Right ventricle myocardium inferior (tissue), 1 donor: ENCODE measurements at regions not wholly inside any gene's neighbourhood (a gene's known extent, or its start where the extent isn't known, plus 50 kb on each side); places are given as distances from the start of the nearest gene placed in this dataset.

Experiments used
- ATAC-seq: fragments of 200-7000 bp; cut with Tn5 transposase; one replicate; pipeline ENCODE4 v1.9.1; 2020; ENCODE audit warnings: mild to moderate bottlenecking, moderate library complexity
- DNase-seq: peaks from one replicate; pipeline ENCODE4 v3.0.0; 2021; ENCODE audit errors: missing footprints
- intact Hi-C: fragments of 100-400 bp; cut with DNase I; formaldehyde crosslinking; loops from one replicate; pipeline ENCODE4 v1.11.0; 2022
- donor health status: DM: no; HTN: yes; CAD: no; lungs with severe emphysema.

GRCh38 chr6:92589996-92590395 is 829.4 kb downstream of the EPHA7 start:
- intact Hi-C loops = no loop called here
- ATAC-seq (no peak), DNase-seq (no peak)

GRCh38 chr6:92588148-92588547 is 831.2 kb downstream of the EPHA7 start:
- intact Hi-C loops = no loop called here
- DNase-seq (no peak), ATAC-seq (no peak)

- ATAC-seq = no peak
- intact Hi-C loops = no loop called here
- no peak for DNase-seq
These were observed 831.8 kb downstream of the EPHA7 start for GRCh38 chr6:92587525-92587924.

- no peak for DNase-seq
- no peak for ATAC-seq
- intact Hi-C loops = no loop called here
These were observed 833.0 kb downstream of the EPHA7 start for GRCh38 chr6:92586236-92586977.

GRCh38 chr6:92582211-92582610 is 837.1 kb downstream of the EPHA7 start:
- no peak for DNase-seq
- intact Hi-C loops = no loop called here
- ATAC-seq = no peak

- DNase-seq = no peak
- no peak for ATAC-seq
- intact Hi-C loops = no loop called here
These were observed 842.2 kb downstream of the EPHA7 start for GRCh38 chr6:92577077-92577719.

GRCh38 chr6:92568541-92568940 is 850.8 kb downstream of the EPHA7 start:
- intact Hi-C loops = no loop called here
- DNase-seq (no peak), ATAC-seq (no peak)

GRCh38 chr6:92566632-92567031 is 852.7 kb downstream of the EPHA7 start:
- no peak for DNase-seq
- ATAC-seq = no peak
- intact Hi-C loops = no loop called here

- intact Hi-C loops = no loop called here
- no peak for DNase-seq
- ATAC-seq = peak; percentile 59
These were observed 855.0 kb downstream of the EPHA7 start for GRCh38 chr6:92564376-92564775.

- intact Hi-C loops = no loop called here
- no peak for ATAC-seq
These were observed 859.7 kb downstream of the EPHA7 start for GRCh38 chr6:92559611-92560010.

GRCh38 chr6:92559003-92559402 is 860.4 kb downstream of the EPHA7 start:
- no peak for DNase-seq
- ATAC-seq = no peak
- intact Hi-C loops = no loop called here

More at GRCh38 chr6:92559611-92560010, 859.7 kb downstream of the EPHA7 start:
- DNase-seq = no peak

- DNase-seq (no peak), ATAC-seq (no peak)
- intact Hi-C loops = no loop called here
These were observed 868.9 kb downstream of the EPHA7 start for GRCh38 chr6:92550501-92550900.

GRCh38 chr6:92545861-92546260 is 873.5 kb downstream of the EPHA7 start:
- intact Hi-C loops = no loop called here
- DNase-seq (no peak), ATAC-seq (no peak)

- intact Hi-C loops = no loop called here
- ATAC-seq (no peak), DNase-seq (no peak)
These were observed 877.8 kb downstream of the EPHA7 start for GRCh38 chr6:92541448-92542060.

GRCh38 chr6:92538926-92539325 is 880.4 kb downstream of the EPHA7 start:
- DNase-seq = no peak
- no peak for ATAC-seq
- intact Hi-C loops = no loop called here

GRCh38 chr6:92538275-92538674 is 881.1 kb downstream of the EPHA7 start:
- intact Hi-C loops = no loop called here
- DNase-seq (no peak), ATAC-seq (no peak)

- ATAC-seq (no peak), DNase-seq (no peak)
- intact Hi-C loops = no loop called here
These were observed 885.2 kb downstream of the EPHA7 start for GRCh38 chr6:92534109-92534508.

- ATAC-seq (no peak), DNase-seq (no peak)
- intact Hi-C loops = no loop called here
These were observed 896.8 kb downstream of the EPHA7 start for GRCh38 chr6:92522589-92522988.

- intact Hi-C loops = no loop called here
- ATAC-seq (no peak), DNase-seq (no peak)
These were observed 897.8 kb downstream of the EPHA7 start for GRCh38 chr6:92521553-92521952.

GRCh38 chr6:92510137-92510536 is 909.2 kb downstream of the EPHA7 start:
- DNase-seq (no peak), ATAC-seq (no peak)
- intact Hi-C loops = no loop called here
